ENCODE measurements at regions not wholly inside any gene's neighbourhood (a gene's known extent, or its start where the extent isn't known, plus 50 kb on each side); places are given as distances from the start of the nearest gene placed in this dataset.

DNA sequence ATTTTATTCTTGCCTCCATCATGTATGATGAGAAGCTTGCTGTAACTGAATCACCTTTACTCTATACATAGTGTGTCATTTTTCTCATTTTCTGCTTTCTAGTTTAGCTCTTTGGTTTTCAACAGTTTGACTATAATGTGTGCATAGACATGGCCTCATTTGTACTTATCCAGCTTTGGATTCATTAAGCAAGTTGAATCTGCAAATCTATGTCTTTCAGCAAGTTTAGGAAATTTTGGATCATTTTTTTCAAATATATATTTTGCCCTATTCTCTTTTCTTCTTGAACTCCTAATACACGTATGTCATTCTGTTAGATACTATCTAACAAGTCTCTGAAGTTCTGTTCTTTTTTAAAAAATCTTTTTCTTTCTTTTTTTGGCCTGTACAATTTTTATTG, 57.8 kb downstream of the PRLHR start:
- no peak overlapping the region for H3K27ac Mint-ChIP-seq (ENCODE audit: unreplicated experiment)
- intact Hi-C loops (cut with micrococcal nuclease; ENCODE audit: unreplicated experiment), result no loop called here
- H3K9me3 Mint-ChIP-seq (ENCODE audit: low read depth, unreplicated experiment), result no peaks in the 10 kb centered on the region
- no TSS peak for BruUV-seq (replicated peaks)
- CTCF ChIA-PET, result interaction anchor here (0.6 kb wide), 1 partner anchor 853 kb away, joined by 3 read pairs; no protein-coding TSS in a partner anchor
- H3K27me3 Mint-ChIP-seq (ENCODE audit: unreplicated experiment), result peaks cover 45% of the 10 kb centered on the region
- no peak for DNase-seq
- H3K36me3 Mint-ChIP-seq (ENCODE audit: insufficient read depth, unreplicated experiment), result no peaks in the 10 kb centered on the region
- TF ChIP-seq, protein P1, sequence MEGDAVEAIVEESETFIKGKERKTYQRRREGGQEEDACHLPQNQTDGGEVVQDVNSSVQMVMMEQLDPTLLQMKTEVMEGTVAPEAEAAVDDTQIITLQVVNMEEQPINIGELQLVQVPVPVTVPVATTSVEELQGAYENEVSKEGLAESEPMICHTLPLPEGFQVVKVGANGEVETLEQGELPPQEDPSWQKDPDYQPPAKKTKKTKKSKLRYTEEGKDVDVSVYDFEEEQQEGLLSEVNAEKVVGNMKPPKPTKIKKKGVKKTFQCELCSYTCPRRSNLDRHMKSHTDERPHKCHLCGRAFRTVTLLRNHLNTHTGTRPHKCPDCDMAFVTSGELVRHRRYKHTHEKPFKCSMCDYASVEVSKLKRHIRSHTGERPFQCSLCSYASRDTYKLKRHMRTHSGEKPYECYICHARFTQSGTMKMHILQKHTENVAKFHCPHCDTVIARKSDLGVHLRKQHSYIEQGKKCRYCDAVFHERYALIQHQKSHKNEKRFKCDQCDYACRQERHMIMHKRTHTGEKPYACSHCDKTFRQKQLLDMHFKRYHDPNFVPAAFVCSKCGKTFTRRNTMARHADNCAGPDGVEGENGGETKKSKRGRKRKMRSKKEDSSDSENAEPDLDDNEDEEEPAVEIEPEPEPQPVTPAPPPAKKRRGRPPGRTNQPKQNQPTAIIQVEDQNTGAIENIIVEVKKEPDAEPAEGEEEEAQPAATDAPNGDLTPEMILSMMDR (IDR thresholded peaks at IDR 0.05; ENCODE audit: unreplicated experiment), result no peak
- H3K4me1 Mint-ChIP-seq (ENCODE audit: low read depth, unreplicated experiment), result no peaks in the 10 kb centered on the region
- no peak overlapping the region for H3K4me3 Mint-ChIP-seq (ENCODE audit: low read depth, unreplicated experiment)

- intact Hi-C loops (cut with micrococcal nuclease; ENCODE audit: unreplicated experiment), result no loop called here
- no TSS peak for BruUV-seq (replicated peaks)
- no peaks in the 10 kb centered on the region for H3K36me3 Mint-ChIP-seq (ENCODE audit: insufficient read depth, unreplicated experiment)
- H3K4me1 Mint-ChIP-seq (ENCODE audit: low read depth, unreplicated experiment), result no peaks in the 10 kb centered on the region
- TF ChIP-seq, protein P1 (IDR thresholded peaks at IDR 0.05; ENCODE audit: unreplicated experiment), result no peak
- peaks cover 10% of the 10 kb centered on the region for H3K27me3 Mint-ChIP-seq (ENCODE audit: unreplicated experiment)
- no peak for DNase-seq
- no peak overlapping the region for H3K4me3 Mint-ChIP-seq (ENCODE audit: low read depth, unreplicated experiment)
- H3K9me3 Mint-ChIP-seq (ENCODE audit: low read depth, unreplicated experiment), result no peaks in the 10 kb centered on the region
- CTCF ChIA-PET, result no interaction called here
- no peak overlapping the region for H3K27ac Mint-ChIP-seq (ENCODE audit: unreplicated experiment)
Measured at GRCh38 chr10:118534136-118534535, 61.3 kb downstream of the PRLHR start.

DNA sequence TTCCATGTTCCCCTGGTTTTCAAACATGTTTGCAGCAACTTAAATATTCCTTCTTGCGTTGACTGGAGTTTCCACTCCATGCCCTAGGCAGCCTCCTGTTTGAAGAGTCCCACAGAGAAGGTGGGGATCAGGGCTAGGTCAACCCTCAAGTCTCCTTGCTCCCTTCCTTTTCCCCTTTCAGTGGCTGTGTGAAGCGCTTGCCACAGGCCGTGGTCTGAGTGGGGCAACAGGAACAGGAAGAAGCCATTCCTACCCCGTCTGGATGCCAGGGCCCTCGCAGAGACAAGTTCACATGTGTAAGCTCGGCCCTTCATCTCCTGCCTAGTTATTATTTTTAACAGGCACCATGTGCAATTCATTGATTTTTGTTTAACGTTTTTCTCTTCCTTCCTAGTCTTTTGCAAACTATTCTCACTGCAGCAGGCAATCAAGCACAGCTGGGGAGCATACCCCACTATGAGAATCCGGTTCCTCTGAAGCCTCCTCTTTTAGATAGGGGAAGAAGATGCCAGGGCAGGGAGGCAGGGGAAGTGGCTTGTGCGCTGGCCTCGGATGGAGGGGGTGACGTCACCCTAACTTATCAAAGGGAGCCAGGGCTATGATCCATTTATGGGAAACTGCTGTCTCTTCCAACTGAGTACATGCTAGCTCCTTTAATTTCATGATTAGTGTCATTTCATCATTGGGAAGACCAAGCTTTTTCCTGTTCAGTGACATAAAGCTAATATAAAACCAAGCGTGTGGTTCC, 64.2 kb downstream of the PRLHR start:
- BruUV-seq (replicated peaks), result no TSS peak
- DNase-seq, result no peak
- Mint-ChIP-seq H3K9me3 (ENCODE audit: low read depth, unreplicated experiment) (no peaks in the 10 kb centered on the region), H3K36me3 (ENCODE audit: insufficient read depth, unreplicated experiment) (no peaks in the 10 kb centered on the region), H3K4me1 (ENCODE audit: low read depth, unreplicated experiment) (no peaks in the 10 kb centered on the region), H3K27me3 (ENCODE audit: unreplicated experiment) (peaks cover 12% of the 10 kb centered on the region), H3K4me3 (ENCODE audit: low read depth, unreplicated experiment) (no peak overlapping the region), H3K27ac (ENCODE audit: unreplicated experiment) (no peak overlapping the region)
- TF ChIP-seq, protein P1 (IDR thresholded peaks at IDR 0.05; ENCODE audit: unreplicated experiment), result no peak
- intact Hi-C loops (cut with micrococcal nuclease; ENCODE audit: unreplicated experiment), result no loop called here
- CTCF ChIA-PET, result no interaction called here

DNA sequence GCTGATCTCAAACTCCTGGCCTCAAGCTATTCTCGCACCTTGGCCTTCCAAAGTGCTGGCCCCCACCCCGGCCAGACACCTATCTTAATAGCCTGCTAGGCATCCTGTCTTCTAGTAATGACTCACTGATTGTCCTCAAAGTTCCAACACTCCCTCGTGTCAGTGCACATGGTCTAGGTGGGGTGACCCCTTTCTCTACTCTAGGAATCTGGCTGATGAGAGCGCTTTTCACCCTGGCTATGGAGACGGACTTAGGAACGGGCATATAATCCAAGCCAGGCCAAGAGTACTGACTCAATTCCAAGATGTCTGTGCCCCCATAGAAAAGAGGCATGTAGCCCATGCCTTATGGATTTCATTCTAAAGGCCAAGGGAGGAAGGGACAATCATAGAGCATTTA, 67.0 kb downstream of the PRLHR start:
- DNase-seq, result no peak
- Mint-ChIP-seq H3K4me1 (ENCODE audit: low read depth, unreplicated experiment) (no peaks in the 10 kb centered on the region), H3K9me3 (ENCODE audit: low read depth, unreplicated experiment) (peaks cover 3% of the 10 kb centered on the region), H3K27ac (ENCODE audit: unreplicated experiment) (no peak overlapping the region), H3K36me3 (ENCODE audit: insufficient read depth, unreplicated experiment) (no peaks in the 10 kb centered on the region), H3K27me3 (ENCODE audit: unreplicated experiment) (peaks cover 26% of the 10 kb centered on the region), H3K4me3 (ENCODE audit: low read depth, unreplicated experiment) (no peak overlapping the region)
- CTCF ChIA-PET, result no interaction called here
- intact Hi-C loops (cut with micrococcal nuclease; ENCODE audit: unreplicated experiment), result no loop called here
- no TSS peak for BruUV-seq (replicated peaks)
- TF ChIP-seq, protein P1 (IDR thresholded peaks at IDR 0.05; ENCODE audit: unreplicated experiment), result no peak

Measured in Calu3 (cell line).